ENCODE measurements at regions not wholly inside any gene's neighbourhood (a gene's known extent, or its start where the extent isn't known, plus 50 kb on each side); places are given as distances from the start of the nearest gene placed in this dataset.

- DNase-seq (ENCODE audit: low read depth), result no peak
- in situ Hi-C loops (cut with HindIII; ENCODE audit: low sequenced_read_pairs), result no loop called here
- no peak for TF ChIP-seq CTCF (IDR thresholded peaks at IDR 0.05; ENCODE audit: low read depth, low read length, missing control alignments)
- no peak overlapping the region for H3K4me3 ChIP-seq (ENCODE audit: low read depth, low read length)
Measured at GRCh38 chr7:49341849-49342248, 417.5 kb downstream of the CDC14C start.

GRCh38 chr7:49344556-49344955 lies 420.2 kb downstream of the CDC14C start:
- in situ Hi-C loops (cut with HindIII; ENCODE audit: low sequenced_read_pairs), result no loop called here
- DNase-seq (ENCODE audit: low read depth), result no peak
- TF ChIP-seq CTCF (IDR thresholded peaks at IDR 0.05; ENCODE audit: low read depth, low read length, missing control alignments), result no peak

GRCh38 chr7:49346195-49346899 lies 422.0 kb downstream of the CDC14C start:
- TF ChIP-seq CTCF (IDR thresholded peaks at IDR 0.05; ENCODE audit: low read depth, low read length, missing control alignments), result no peak
- H3K4me3 ChIP-seq (ENCODE audit: low read depth, low read length), result no peak overlapping the region
- DNase-seq (ENCODE audit: low read depth), result no peak
- in situ Hi-C loops (cut with HindIII; ENCODE audit: low sequenced_read_pairs), result no loop called here

More at GRCh38 chr7:49344556-49344955, 420.2 kb downstream of the CDC14C start:
- no peak overlapping the region for H3K4me3 ChIP-seq (ENCODE audit: low read depth, low read length)

- no peak for TF ChIP-seq CTCF (IDR thresholded peaks at IDR 0.05; ENCODE audit: low read depth, low read length, missing control alignments)
- in situ Hi-C loops (cut with HindIII; ENCODE audit: low sequenced_read_pairs), result no loop called here
- H3K4me3 ChIP-seq (ENCODE audit: low read depth, low read length), result no peak overlapping the region
- no peak for DNase-seq (ENCODE audit: low read depth)
Measured at GRCh38 chr7:49367072-49367471, 406.4 kb upstream of the VWC2 start.

- DNase-seq (ENCODE audit: low read depth), result no peak
- no peak for TF ChIP-seq CTCF (IDR thresholded peaks at IDR 0.05; ENCODE audit: low read depth, low read length, missing control alignments)
- H3K4me3 ChIP-seq (ENCODE audit: low read depth, low read length), result no peak overlapping the region
- in situ Hi-C loops (cut with HindIII; ENCODE audit: low sequenced_read_pairs), result no loop called here
Measured at GRCh38 chr7:49371771-49372170, 401.7 kb upstream of the VWC2 start.

GRCh38 chr7:49376817-49377375 lies 396.5 kb upstream of the VWC2 start:
- no peak for DNase-seq (ENCODE audit: low read depth)
- in situ Hi-C loops (cut with HindIII; ENCODE audit: low sequenced_read_pairs), result no loop called here
- no peak for TF ChIP-seq CTCF (IDR thresholded peaks at IDR 0.05; ENCODE audit: low read depth, low read length, missing control alignments)
- H3K4me3 ChIP-seq (ENCODE audit: low read depth, low read length), result no peak overlapping the region
